ENCODE measurements at regions not wholly inside any gene's neighbourhood (a gene's known extent, or its start where the extent isn't known, plus 50 kb on each side); places are given as distances from the start of the nearest gene placed in this dataset.

DNA sequence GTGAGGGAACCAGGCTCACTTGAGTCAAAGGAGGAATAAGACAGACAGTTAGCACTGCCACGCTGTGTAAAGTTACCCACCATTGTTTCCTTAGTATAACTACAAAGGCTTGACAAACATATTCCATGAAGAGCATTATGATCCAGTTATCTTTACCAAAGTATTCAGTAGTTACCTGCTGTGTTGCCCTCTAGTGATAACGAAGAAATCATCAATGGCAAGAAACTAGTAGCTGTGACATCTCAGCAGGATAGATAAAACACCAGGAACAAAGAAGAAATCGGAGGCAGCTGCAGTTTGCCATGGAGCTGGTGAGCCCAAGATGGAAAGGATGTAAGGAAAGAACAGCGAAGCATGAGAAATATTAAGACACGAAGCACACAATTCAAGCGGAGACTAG is 215.3 kb upstream of the FSHR start:
- no peak for DNase-seq (ENCODE audit: extremely low read depth, low read depth)
- no peak overlapping the region for H3K4me3 ChIP-seq (replicated peaks; ENCODE audit: low read depth, low read length)
- TF ChIP-seq CTCF (IDR thresholded peaks at IDR 0.05; ENCODE audit: low read depth, low read length, missing control alignments), result no peak

DNA sequence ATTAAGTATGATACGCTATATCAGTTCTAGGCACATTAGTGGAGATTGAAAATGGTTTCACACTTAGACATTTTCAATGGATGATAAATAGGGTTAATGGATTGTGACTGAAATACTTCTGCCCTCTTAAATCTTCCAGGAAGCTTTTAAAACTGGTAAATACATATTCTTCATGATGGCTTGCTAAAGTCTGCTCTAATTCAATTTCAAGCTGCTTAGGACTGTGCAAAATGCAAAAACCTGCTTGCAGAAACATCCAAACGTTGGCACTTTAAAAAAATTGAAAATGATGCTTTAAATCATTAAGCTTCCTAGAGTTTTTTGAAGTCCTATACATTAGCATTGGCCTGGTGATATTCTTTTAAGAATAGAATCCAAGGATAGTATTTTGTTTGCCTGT is 214.8 kb upstream of the FSHR start:
- no peak for DNase-seq (ENCODE audit: extremely low read depth, low read depth)
- no peak overlapping the region for H3K4me3 ChIP-seq (replicated peaks; ENCODE audit: low read depth, low read length)
- TF ChIP-seq CTCF (IDR thresholded peaks at IDR 0.05; ENCODE audit: low read depth, low read length, missing control alignments), result no peak

DNA sequence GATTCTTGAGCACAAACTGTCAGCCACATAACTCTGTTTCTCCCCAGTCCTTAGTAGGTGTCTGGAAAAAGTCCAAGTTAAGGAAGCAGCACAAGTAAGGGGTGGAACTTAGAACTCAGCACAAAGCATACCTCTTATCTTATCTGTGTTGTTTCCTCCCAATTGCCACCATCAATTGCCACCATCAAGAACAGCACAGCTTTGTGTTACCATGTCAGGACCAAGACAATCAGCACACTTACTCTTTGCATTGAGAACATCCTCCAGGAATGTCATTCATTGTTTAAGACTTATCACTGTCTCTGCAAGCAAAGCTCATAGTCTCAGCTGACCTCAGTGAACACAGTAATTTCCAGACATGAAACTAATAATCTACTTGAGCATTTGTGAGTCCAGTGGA is 212.7 kb upstream of the FSHR start:
- no peak for TF ChIP-seq CTCF (IDR thresholded peaks at IDR 0.05; ENCODE audit: low read depth, low read length, missing control alignments)
- DNase-seq (ENCODE audit: extremely low read depth, low read depth), result no peak
- no peak overlapping the region for H3K4me3 ChIP-seq (replicated peaks; ENCODE audit: low read depth, low read length)

- DNase-seq (ENCODE audit: extremely low read depth, low read depth), result no peak
- H3K4me3 ChIP-seq (replicated peaks; ENCODE audit: low read depth, low read length), result no peak overlapping the region
- TF ChIP-seq CTCF (IDR thresholded peaks at IDR 0.05; ENCODE audit: low read depth, low read length, missing control alignments), result no peak
Measured at GRCh38 chr2:49360407-49360767, 206.1 kb upstream of the FSHR start.

- no peak overlapping the region for H3K4me3 ChIP-seq (replicated peaks; ENCODE audit: low read depth, low read length)
- DNase-seq (ENCODE audit: extremely low read depth, low read depth), result no peak
- TF ChIP-seq CTCF (IDR thresholded peaks at IDR 0.05; ENCODE audit: low read depth, low read length, missing control alignments), result no peak
Measured at GRCh38 chr2:49359721-49360406, 205.5 kb upstream of the FSHR start.

DNA sequence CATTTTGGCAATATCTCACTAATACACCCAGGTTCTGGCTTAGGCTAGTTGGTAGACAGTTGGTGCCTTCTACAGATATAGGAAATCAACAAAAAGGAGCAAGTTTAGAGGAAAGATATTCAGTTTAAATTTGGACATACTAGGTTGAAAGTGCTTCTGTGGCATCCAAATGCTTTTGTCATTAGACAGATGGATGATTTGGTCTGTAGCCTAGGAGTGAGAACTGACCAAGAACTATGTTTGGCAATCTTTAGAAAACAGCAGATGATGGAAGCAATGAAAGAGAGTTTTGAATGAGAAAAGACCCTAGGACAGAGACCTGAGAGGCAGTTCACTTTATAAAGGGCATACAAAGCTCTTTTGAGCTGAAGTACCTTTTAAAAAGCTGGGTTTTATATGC is 201.3 kb upstream of the FSHR start:
- H3K4me3 ChIP-seq (replicated peaks; ENCODE audit: low read depth, low read length), result no peak overlapping the region
- no peak for TF ChIP-seq CTCF (IDR thresholded peaks at IDR 0.05; ENCODE audit: low read depth, low read length, missing control alignments)
- no peak for DNase-seq (ENCODE audit: extremely low read depth, low read depth)

DNA sequence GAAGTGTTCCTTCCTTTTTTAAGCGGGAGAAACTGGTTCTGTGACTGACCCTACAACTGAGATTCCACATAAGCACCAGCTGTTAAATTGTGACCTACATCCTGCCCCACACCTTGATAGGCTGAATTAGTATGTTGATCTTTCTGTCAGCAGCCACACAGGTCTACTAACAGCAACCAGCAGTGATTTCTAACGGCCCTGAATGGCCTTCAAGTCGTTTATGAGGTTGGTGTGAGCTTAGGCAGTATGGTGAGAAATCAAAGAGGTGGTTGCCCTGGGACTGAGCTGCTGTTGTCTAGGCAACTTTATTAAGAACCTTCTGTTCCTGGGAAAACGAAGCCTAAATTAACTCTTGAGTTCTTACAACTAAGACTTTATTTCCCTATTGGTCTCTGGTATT is 197.2 kb upstream of the FSHR start:
- no peak overlapping the region for H3K4me3 ChIP-seq (replicated peaks; ENCODE audit: low read depth, low read length)
- no peak for DNase-seq (ENCODE audit: extremely low read depth, low read depth)
- TF ChIP-seq CTCF (IDR thresholded peaks at IDR 0.05; ENCODE audit: low read depth, low read length, missing control alignments), result no peak
